MM.1S (cell line): ENCODE measurements at regions not wholly inside any gene's neighbourhood (a gene's known extent, or its start where the extent isn't known, plus 50 kb on each side); places are given as distances from the start of the nearest gene placed in this dataset.

ENCODE experiments used
- EZH2 ChIP-seq: fragments of 300-600 bp; sonication (generic); optimal IDR thresholded peaks from 2 replicates; pipeline ENCODE3; 2017; ENCODE audit warnings: low read depth, mild to moderate bottlenecking, antibody characterized with exemption, low read length, mixed read lengths
- TF ChIP-seq, protein P1 (sequence below): fragments of 300-600 bp; sonication (generic); IDR thresholded peaks from 2 replicates; pipeline ENCODE4 v1.5.1; 2016; ENCODE audit warnings: antibody characterized with exemption, low read length, mixed read lengths

DNA sequence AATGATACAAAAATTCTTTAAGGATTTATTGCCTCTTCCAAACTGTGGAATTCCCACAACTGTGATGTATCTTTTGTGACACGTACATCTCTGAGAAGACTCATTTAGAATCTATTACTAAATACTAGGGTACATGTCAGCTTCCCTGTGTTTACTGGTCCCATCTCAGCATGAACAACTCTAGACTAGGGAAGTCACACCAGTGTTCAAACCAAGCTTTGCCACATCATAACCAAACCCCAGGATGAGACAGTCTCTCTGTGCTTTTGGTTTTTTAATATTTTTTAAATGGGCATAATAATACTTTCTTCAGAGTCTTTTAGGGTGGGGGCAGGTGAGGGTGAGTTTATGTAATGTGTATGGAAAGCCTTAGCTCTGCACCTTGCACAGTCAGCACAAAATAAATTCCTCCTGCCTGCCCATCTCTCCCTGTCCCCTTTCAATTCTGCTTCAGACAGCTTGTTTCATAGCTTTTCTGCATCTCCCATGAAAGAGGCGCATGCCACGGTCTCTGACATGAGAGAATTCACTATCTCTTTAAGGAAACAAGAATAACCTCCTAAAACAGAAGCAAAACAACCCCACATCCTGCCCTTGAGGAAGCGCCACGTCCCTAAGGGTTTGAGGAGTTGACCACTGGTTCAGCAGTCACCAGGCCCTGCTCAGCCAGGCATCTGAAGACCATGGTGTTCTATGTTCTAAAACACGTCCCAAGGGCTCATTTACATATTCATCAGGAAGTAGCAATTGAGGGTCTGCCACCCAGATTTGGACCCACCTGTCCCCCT, 174.5 kb downstream of the USP12 start:
- TF ChIP-seq, protein P1, sequence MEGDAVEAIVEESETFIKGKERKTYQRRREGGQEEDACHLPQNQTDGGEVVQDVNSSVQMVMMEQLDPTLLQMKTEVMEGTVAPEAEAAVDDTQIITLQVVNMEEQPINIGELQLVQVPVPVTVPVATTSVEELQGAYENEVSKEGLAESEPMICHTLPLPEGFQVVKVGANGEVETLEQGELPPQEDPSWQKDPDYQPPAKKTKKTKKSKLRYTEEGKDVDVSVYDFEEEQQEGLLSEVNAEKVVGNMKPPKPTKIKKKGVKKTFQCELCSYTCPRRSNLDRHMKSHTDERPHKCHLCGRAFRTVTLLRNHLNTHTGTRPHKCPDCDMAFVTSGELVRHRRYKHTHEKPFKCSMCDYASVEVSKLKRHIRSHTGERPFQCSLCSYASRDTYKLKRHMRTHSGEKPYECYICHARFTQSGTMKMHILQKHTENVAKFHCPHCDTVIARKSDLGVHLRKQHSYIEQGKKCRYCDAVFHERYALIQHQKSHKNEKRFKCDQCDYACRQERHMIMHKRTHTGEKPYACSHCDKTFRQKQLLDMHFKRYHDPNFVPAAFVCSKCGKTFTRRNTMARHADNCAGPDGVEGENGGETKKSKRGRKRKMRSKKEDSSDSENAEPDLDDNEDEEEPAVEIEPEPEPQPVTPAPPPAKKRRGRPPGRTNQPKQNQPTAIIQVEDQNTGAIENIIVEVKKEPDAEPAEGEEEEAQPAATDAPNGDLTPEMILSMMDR, result no peak
- TF ChIP-seq EZH2, result no peak
